ENCODE measurements at regions not wholly inside any gene's neighbourhood (a gene's known extent, or its start where the extent isn't known, plus 50 kb on each side); places are given as distances from the start of the nearest gene placed in this dataset.

DNA sequence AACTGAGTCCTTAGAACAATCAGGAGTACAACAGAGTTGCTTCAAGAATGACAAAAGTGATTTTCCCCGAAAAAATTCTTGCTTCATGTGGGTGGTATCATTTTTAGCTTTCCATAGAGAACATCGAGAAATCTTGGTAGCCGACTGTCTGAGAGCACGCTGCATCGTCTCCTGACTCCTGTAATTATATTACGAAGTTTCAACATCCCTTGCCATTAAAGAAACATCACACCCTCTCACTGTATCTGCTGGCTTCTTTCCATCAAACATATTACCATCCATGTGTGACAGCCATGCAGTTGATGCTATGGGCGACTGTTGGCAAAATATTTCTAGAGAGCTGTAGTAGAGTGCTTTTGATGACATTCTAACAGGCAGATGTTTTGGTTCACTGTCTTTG, 311.2 kb downstream of the CMPK2 start:
- no peak for DNase-seq

DNA sequence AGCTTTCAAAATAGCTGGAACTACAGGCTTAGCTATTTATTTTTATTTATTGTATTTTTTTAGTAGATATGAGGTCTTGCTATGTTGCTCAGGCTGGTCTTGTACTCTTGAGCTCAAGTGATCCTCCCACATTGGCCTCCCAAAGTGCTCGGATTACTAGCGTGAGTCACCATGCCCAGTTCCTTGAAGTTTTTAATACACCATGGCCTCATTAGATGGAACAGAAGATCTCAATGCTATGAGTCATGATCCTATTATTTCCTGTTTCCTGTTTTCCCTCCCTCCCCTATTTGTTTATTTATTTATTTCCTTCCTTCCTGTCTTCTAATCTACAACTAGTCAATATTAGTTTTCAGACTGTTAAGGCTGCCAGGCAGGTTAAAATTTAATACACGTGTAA, 309.0 kb downstream of the CMPK2 start:
- no peak for DNase-seq

DNA sequence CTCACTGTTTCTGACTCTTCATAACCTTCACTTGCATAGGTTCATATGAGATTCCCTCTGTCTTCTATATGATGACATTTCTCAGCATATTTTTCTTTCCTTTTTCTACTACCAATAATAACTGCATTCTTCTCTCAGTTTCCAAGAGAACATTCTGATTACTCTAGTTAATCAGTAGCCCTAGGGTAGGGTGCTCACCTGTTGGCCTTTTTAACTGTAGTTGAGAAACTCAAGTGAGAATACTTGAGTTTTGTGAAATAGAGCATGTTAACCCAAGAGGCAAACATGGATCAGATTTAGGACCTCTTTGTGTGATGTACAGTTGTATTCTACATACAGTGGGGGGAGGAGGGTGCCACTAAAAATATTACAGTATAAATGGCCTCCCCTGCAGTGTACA, 308.0 kb downstream of the CMPK2 start:
- DNase-seq, result no peak

DNA sequence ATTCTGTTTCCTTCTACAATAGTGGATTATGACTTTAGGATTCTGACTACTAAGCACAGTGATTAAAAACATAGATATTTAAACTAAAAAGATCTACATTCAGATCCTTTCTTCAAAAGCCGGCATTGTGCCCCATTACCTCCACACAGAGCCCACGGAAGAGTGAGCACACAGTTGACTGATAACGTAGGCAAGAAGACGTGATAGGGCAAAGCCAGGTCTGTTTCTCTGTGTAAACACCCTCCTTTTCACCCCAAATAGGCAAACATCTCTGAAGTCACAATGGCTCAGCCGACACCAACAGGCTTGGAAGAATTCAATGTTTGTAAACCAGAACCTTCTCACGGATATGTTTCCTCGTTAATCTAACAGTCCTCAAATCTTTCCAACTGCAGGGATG, 302.9 kb downstream of the CMPK2 start:
- DNase-seq, result no peak

DNA sequence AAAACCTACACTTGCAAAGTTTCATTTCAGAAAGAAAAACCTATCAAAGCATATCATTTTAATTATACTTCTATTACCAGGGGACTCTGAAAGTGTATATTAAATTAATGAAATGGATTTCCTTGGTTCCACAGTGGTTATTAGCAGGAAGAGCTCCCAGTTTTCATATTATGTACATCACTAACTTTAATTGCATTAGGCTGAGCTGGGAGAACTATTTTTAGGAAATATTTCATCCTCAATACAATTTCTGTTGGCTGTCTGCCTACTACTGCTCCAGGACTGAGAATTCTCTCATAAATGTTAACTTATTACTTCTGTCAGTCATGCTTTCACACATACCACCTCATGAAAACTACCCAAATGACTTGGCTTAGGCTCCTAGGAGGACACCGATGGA, 301.4 kb downstream of the CMPK2 start:
- no peak for DNase-seq

DNA sequence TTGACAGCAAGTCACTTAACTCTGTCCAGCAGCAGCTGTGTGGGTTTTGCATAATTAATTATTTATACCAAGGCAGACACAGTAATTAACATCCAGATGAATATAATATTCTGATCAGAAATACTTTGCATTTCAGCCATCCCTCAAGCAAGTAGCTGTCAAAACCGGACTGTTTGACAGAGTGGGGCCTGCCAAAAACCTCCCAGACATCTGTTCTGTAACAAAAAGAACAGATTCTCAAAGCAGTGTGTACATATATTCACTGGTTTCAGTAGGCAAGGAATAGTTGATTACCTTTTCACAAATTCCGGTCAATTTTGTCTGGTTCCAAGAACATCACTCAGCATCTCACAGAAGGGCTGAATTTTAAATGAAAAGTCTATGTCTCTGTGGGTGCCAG, 291.6 kb downstream of the CMPK2 start:
- no peak for DNase-seq

DNA sequence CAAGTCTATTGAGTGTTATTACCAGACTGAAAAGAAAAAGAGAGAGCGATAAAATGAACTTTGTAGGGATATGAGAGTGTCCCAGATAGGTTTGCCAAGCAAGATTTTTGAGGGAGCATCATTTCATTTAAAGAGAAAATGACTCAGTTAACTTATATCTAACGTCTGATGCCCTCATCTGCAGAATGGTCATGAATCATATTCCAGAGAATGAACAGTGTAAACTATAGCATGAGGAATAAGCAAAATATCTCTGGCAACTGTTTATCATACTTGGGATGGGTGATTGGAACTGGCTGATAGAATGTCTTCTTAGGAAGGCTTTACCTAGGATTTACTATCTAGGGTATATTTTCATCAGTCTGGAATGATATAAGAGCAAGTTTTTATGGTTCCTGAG, 289.4 kb downstream of the CMPK2 start:
- no peak for DNase-seq

DNA sequence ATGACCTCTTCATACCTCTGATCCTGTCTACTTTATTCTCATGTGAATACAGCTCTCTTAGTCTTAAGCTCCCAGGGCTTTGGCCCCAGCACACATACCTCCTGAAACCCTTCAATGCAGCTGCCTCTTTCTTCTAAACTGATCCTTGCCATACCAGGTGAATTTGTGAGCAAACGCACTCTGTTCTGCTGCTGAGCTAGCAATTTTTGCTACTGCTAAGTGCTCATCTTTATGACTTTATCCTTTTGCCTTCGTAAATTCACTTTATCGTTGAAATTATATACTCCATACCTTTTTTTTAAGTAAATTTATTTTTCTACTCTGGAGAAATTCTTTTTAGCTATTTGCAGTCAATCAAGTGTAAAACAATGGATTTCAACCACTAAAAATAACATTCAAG, 287.7 kb downstream of the CMPK2 start:
- DNase-seq, result no peak

DNA sequence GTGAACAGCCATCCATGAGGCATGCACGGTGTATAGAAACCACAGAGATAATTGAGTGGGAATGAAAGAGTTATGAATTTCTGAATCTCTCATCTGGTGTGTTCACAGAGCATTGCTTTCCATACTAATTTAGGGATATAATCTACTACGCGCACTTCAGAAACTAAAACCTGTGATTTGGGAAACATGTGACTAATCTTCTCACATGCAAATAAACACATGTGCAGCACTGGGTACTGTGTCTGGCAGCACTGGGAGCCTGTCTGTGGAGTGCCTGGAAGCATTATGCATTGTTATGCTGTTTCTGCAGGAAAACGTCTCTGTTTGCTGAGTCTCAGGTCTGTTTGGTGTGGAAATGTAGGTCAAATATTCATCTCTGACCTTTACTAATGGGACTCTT, 287.3 kb downstream of the CMPK2 start:
- DNase-seq, result no peak

DNA sequence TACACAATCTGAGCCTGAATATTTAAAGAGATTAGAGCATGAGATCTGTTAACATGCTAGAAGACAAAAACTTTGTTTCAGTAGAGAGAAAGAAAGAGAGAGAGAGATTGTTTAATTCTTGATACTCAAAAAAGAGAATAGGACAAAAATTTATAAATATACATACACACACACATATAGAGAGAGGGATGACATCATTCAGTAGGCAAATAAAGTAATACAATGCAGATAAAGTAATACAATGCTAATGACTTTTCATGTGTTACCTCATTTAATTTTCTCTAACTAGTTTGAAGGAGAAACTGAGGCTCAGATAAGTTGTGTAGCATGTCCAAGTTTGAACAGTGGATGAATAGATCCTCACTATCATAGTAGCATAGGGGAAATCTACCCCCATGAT, 286.4 kb downstream of the CMPK2 start:
- no peak for DNase-seq

DNA sequence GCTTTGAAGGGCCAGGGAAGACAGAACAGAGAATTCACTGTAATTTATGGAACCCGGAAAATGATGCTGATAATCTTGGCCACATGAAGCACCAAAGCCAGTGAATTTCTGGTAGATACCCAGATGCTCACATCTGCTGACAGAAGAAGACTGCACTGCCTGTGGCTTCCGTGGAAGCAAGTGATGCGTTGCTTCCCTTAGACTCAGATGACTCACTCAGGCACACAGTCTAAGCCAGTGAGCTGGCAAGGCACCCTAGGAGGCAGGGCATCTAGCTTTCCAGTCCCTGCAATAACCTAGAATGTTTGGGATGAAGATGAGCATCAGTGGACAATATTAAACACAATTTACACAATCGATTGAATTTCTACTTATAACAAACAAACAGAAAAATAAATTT, 284.7 kb downstream of the CMPK2 start:
- DNase-seq, result no peak

DNA sequence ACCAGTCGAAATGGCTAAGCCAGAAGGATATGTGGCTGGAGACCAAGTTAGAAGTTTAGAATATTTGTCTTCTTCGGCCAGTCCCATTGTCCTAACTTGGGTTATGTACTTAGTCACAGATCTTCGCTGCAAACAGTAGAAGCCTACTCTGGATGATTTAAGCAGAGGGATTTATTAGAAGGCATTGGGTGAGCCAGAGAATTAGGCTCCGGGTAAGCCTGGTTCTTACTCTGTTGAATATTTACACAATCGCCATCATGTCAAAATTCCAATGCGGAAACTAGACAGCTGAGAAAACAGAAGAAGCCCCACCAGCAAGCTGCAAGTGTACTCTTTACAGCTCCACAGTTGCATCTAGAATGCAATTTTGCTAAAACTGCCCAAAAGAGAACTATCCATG, 276.6 kb downstream of the CMPK2 start:
- DNase-seq, result no peak

DNA sequence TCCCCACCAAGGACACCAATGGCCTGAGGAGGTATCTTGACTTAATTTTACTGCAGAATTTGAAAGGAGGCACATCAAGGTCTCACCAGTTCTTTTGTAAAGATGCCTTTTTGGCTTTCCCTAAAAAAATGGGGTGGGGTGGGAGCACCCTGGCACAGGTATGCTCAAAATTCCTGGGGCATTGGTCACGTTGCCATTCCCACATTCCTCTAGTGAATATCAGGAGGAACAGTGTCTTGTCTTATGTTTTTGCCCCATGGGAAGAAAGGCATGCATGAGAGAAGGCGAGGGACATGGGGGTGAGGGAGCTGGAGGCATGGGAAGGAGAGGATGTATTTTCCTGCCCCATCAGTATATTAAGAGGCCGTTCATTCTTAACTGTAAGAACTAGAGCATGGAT, 275.3 kb downstream of the CMPK2 start:
- no peak for DNase-seq

DNA sequence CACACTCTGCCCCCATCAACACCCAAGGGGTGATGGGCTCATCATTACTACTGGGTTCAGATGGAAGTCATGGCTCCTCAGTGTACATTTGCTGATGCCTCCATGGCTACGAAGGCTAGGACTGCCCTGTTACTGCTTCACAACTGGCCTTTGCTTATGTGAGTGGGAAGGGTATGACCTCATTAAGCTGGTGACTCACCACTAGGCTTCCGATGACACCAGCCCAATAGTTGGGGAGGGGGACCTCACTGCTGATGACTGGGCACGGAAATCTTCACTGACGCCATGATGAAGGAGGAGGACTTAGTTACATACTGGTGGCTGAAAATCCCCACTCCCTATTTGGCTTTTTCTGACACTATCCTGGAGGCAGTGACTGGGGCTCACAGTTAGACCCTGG, 263.2 kb downstream of the CMPK2 start:
- no peak for DNase-seq

DNA sequence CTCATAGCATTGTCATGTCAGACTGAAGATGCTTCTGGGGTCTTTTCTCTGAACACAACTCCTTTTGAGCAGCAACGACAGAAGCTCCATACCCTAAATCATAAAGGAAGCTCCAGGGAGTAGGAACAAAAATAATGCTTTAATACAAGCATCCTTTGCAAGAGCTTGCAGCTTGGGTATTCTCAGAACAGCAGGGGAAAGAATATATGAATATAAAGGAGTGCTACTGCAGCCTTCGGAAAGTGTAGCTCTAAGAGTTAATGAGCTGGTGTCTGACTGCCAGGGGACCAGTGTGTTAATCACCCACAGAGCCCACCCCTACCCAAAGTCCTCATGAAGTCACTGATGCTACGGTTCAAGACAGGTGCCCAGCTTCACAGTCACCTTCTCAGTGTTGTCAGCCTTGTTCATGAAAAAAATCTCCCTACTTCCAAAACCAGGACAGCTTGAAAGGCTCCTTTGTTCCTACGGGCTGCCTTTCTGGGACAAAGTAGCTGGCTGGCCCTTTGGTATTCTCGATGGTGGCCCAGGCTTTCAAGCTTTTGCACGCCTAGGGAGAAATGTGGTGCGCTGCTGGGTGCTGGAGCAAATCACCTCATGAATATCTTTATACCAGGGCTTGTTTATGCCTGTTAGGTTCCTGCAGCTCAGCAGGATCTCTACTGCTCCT, 259.7 kb downstream of the CMPK2 start:
- no peak for DNase-seq

DNA sequence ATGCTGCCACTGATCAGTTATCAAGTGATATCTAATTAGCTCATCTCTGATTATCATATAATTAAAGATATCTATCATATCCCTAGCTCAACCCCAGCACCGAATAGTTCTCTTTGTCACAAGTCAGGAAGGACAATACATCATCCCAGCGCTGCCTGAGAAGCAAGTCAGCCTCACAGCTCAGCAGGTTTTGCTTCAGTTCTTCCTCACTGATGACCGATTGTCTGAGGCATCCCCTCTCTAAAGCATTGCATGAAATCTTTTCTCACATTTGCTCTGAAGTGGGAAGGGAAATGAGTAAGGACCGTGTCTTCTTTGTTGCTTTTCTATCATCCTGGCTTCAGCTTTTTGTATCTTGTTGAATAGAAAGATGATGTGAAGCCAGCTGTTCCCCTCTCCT, 247.9 kb downstream of the CMPK2 start:
- DNase-seq, result no peak

DNA sequence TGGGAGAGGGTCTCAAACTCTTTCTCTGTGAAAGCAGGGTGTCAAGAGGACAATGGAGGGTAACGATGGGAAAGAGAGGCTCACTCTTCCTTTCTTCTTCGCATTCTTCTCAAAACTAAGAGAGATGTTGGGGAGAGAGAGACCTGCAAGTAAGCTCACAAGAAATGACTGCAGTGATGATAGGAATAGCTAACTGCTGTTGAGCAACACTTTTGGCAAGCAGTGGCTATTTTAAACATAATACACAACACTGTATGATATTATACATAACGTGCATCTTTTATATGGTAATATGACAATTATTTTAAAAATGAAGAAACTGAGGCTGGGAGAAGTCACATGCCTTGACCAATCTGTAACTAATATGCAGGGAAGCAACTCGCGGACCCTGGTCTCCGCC, 247.5 kb downstream of the CMPK2 start:
- no peak for DNase-seq

DNA sequence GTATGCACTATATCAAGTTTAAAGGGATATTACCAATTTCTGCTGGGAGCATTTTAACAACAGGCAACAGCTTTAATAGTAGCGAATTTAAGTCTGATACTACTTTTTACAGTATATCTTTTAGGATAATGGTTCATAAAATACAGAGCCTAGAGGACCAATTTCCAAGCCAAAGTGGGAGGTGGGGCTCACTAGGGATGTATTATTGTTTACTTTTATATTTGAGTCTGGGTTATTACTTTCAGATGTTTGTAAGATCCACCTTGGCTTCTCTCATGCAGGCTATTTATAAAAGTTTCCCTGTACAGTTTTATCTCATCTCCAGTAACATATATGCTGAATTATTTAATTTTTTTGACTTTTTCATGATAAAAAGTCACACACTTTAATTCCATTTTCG, 242.0 kb downstream of the CMPK2 start:
- no peak for DNase-seq

DNA sequence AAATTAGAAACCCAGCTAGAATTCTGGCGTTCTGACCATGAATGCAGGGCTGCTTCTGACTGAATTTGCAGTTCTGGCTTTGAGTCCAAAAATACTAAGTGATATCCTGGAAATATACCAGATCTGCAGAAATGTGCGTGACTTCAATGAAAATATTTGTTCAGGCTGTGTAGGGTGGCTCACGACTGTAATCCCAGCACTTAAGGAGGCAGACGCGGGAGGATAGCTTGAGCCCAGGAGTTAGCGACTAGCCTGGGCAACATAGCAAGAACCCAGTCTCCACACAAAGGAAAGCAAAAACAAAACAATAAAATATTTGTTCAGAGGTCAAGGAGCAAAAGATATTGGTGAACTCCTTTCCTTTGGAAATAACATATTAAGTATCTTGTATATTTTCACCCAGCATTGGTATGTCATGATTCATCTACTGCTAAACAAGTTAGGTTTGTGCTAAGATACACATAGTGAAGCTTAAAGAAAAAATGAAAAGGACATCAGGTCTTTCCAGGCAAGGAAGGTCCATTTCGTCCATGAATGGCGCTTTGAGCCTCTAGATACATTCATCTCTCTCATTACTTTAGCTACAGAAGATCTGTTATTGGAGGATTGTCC, 239.2 kb downstream of the CMPK2 start:
- no peak for DNase-seq

DNA sequence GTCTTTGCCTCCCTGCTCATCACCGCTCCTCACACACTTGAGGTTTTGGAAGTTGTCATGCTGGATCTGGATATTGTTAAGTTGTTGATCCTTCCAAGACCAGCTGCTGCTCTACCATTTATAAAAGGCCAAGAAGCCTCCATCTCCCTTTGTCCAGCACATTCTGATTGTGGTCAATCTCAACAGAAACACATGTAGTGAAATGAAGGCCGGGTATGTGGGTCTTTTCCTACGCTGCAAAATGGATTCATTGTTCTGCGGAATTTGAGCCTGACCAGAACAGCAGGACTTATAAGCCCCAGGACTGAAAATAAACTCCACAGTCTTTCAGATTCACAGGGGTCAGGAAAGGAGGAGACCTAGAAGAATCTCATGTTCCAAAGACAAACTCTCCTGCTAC, 238.4 kb downstream of the CMPK2 start:
- no peak for DNase-seq

DNA sequence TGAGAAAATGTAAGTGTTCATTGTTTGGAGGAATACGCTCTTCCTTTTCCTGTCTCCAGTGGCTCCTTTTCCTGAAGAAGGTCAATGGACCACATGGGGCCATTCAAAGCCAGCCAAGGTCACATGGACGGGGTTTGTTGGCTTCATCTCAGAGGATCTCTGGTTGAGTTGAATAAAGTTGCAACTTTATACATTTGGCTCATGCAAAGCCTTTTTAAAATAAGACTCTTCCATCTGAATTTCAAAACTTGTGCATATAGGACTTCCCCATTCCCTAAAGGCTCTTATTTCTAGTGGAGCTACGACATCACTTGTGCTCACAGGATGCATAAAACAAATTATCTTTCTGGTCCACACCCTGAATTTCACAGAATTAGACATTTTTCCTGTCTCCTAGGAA, 235.5 kb downstream of the CMPK2 start:
- DNase-seq, result no peak

DNA sequence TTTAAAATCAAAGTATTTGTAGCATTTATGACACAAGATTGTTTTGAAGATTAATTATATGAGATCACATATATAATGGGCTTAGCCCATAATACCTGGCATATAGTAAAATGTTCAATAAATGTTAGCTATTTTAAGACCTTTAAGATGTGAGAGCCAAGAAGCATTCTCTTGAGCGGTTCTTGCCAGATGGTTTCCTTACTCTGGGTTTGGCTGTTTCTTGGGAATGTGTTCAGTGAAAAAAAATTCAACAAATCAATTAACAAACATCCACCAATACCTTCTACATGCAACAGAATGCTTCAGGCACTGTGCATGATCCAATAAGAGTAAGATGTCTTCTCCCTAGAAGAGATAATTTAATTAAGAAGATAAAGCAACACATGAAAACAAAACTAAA, 230.4 kb downstream of the CMPK2 start:
- DNase-seq, result no peak

DNA sequence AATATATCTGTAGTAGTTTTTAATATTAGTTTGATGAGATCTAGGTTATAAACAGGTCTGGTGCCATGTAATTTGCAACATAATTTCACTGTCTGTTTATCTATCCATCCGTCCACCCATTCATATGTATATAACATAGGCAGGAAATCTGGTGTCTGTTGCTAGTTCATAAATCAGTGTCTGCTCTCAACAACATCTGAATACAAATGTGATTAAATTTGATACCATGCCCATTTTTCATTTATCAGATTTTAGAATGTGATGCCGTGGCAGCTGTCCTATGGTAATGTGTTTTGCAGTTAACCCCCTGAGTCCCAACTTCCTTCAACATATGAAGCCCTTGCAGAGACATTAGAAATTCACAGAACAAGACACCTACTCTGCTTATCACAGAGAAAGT, 228.4 kb downstream of the CMPK2 start:
- no peak for DNase-seq

DNA sequence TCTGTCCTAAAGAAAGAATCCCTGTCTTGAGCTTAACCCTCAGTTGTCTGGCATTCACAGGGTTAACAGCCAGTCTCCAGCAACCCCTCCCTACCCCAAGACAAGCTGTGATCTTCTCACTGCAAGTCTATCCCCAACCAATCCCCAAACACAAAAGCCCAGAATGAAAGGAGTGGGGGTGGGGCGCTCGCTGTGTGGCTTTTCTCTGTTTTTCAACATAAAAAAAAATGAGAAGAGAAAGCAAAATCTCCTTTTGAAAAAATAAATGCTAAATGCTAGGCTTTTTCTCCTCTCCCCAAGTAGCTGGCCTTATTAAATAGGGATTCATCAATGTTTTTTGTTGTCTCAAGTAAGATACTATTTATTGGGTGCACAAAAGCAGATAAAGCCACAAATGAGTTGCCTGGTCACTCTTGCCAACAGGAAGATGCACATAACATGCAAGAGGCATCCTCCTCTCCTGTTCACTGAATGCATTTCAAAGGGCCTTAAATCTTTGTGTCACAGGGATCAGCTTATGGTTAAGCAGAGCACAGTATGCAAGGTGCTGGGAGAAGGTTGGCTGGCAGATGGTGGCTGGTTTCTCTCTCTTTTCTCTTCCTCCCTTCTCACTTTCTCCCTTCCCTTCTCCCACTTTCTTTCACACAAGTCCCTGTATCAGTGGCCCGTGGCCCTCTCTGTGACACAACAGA, 225.6 kb downstream of the CMPK2 start:
- DNase-seq, result no peak

DNA sequence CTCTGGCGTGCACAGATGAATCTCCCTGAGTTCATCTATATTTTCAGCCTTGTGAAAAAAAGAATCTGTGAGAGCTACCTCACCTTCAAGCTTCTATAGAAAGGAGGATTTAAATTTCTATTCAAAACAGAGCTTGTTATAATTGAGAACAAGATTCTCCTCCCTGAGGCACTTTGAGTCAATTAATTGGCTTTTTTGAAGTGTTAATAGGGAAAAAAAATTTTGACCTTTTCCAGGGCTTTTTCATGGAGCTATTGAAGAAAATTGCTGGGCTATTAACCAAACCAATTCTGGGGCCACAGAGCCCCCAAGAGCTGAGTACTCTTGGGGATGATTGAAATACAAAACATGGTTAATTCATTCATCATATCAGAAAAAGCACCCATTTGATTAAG, 225.1 kb downstream of the CMPK2 start:
- DNase-seq, result no peak
